ENCODE measurements at regions not wholly inside any gene's neighbourhood (a gene's known extent, or its start where the extent isn't known, plus 50 kb on each side); places are given as distances from the start of the nearest gene placed in this dataset.

- Histone ChIP-seq H3K4me2 (ENCODE audit: low read length) (no peak overlapping the region), H3K79me2 (ENCODE audit: insufficient read depth, low read length) (no peaks in the 10 kb centered on the region), H3K9me2 (ENCODE audit: insufficient read depth) (no peaks in the 10 kb centered on the region), H3K9me3 (ENCODE audit: control insufficient read depth in 1 of 2, insufficient read depth in 1 of 2, low read depth in 1 of 2, low read length in 2 of 2) (no peaks in the 10 kb centered on the region; a peak in 1 of 4 replicates), H3K9ac (ENCODE audit: low read length) (no peak overlapping the region), H3K27ac (ENCODE audit: low read depth, low read length) (no peak overlapping the region), H2AFZ (ENCODE audit: low read depth, low read length, poor library complexity, severe bottlenecking) (no peak overlapping the region), H4K20me1 (ENCODE audit: insufficient read depth) (no peaks in the 10 kb centered on the region), H3K4me1 (ENCODE audit: control insufficient read depth in 1 of 2, insufficient read depth in 2 of 2, low read length in 2 of 2) (peaks cover 0 to 7% of the 10 kb centered on the region in 2 experiments; a peak in 1 of 4 replicates), H3K27me3 (ENCODE audit: insufficient read depth, low read length) (no peaks in the 10 kb centered on the region), H3K36me3 (ENCODE audit: control insufficient read depth in 1 of 2, insufficient read depth in 2 of 2, low read length in 2 of 2) (no peaks in the 10 kb centered on the region), H3K4me3 (replicated peaks in 1 of 2; ENCODE audit: low read depth in 1 of 2, low read length in 2 of 2) (no peak overlapping the region)
- ChIA-PET RAD21 (ENCODE audit: low non-redundant PET in 1 of 2, low total read pairs in 2 of 2, uncharacterized antibody in 2 of 2, unreplicated experiment in 2 of 2) (no interaction called here), CTCF (interaction anchor here (1.5 kb wide), 1 partner anchor 13 kb away, joined by 3 read pairs; no protein-coding TSS in a partner anchor), POLR2A (no interaction called here)
- no peak for TF ChIP-seq EGR1 (IDR thresholded peaks at IDR 0.05; ENCODE audit: low read depth)
- no peak for TF ChIP-seq ZNF274 (IDR thresholded peaks at IDR 0.05; ENCODE audit: low read depth, low read length)
- no peak for TF ChIP-seq MAX (IDR thresholded peaks at IDR 0.05)
- no peak for TF ChIP-seq CBX3 (IDR thresholded peaks at IDR 0.05; ENCODE audit: low read depth)
- TF ChIP-seq CEBPB (IDR thresholded peaks at IDR 0.05; ENCODE audit: low read depth), result no peak
- TF ChIP-seq YY1 (IDR thresholded peaks at IDR 0.05; ENCODE audit: extremely low read depth, insufficient replicate concordance, low read depth, low read length), result no peak
- no peak for TF ChIP-seq ELF1 (IDR thresholded peaks at IDR 0.05; ENCODE audit: borderline replicate concordance, low read depth)
- intact Hi-C loops (cut with micrococcal nuclease), result no loop called here
- no peak for DNase-seq (ENCODE audit: low read depth, low spot score)
- no TSS peak for BruUV-seq (replicated peaks)
- no peak for ATAC-seq
Measured at GRCh38 chr2:12035956-12036639, 289.7 kb downstream of the LPIN1 start.

- POLR2A ChIA-PET, result no interaction called here
- no peak for ATAC-seq
- H3K4me2 ChIP-seq (ENCODE audit: low read length), result no peak overlapping the region
- no peak overlapping the region for H2AFZ ChIP-seq (ENCODE audit: low read depth, low read length, poor library complexity, severe bottlenecking)
- peaks cover 0 to 7% of the 10 kb centered on the region in 2 experiments; a peak in 1 of 4 replicates for H3K4me1 ChIP-seq (ENCODE audit: control insufficient read depth in 1 of 2, insufficient read depth in 2 of 2, low read length in 2 of 2)
- no peak overlapping the region for H3K4me3 ChIP-seq (replicated peaks in 1 of 2; ENCODE audit: low read depth in 1 of 2, low read length in 2 of 2)
- DNase-seq (ENCODE audit: low read depth, low spot score), result no peak
- H4K20me1 ChIP-seq (ENCODE audit: insufficient read depth), result no peaks in the 10 kb centered on the region
- H3K27ac ChIP-seq (ENCODE audit: low read depth, low read length), result no peak overlapping the region
- TF ChIP-seq TCF7L2 (IDR thresholded peaks at IDR 0.05; ENCODE audit: borderline replicate concordance, extremely low read depth, insufficient read depth, insufficient read length) (no peak), MAX (IDR thresholded peaks at IDR 0.05) (no peak), ZNF274 (IDR thresholded peaks at IDR 0.05; ENCODE audit: low read depth, low read length) (no peak)
- no peaks in the 10 kb centered on the region; a peak in 1 of 4 replicates for H3K9me3 ChIP-seq (ENCODE audit: control insufficient read depth in 1 of 2, insufficient read depth in 1 of 2, low read depth in 1 of 2, low read length in 2 of 2)
- CTCF ChIA-PET, result interaction anchor here (1.5 kb wide), 1 partner anchor 12 kb away, joined by 3 read pairs; no protein-coding TSS in a partner anchor
- no peaks in the 10 kb centered on the region for H3K27me3 ChIP-seq (ENCODE audit: insufficient read depth, low read length)
- RAD21 ChIA-PET (ENCODE audit: low non-redundant PET in 1 of 2, low total read pairs in 2 of 2, uncharacterized antibody in 2 of 2, unreplicated experiment in 2 of 2), result no interaction called here
- H3K36me3 ChIP-seq (ENCODE audit: control insufficient read depth in 1 of 2, insufficient read depth in 2 of 2, low read length in 2 of 2), result no peaks in the 10 kb centered on the region
- H3K9me2 ChIP-seq (ENCODE audit: insufficient read depth), result no peaks in the 10 kb centered on the region
- no peak overlapping the region for H3K9ac ChIP-seq (ENCODE audit: low read length)
- intact Hi-C loops (cut with micrococcal nuclease), result no loop called here
- no TSS peak for BruUV-seq (replicated peaks)
- H3K79me2 ChIP-seq (ENCODE audit: insufficient read depth, low read length), result no peaks in the 10 kb centered on the region
Measured at GRCh38 chr2:12036640-12036983, 290.2 kb downstream of the LPIN1 start.
